Medulla oblongata (tissue), 1 donor: ENCODE measurements at regions not wholly inside any gene's neighbourhood (a gene's known extent, or its start where the extent isn't known, plus 50 kb on each side); places are given as distances from the start of the nearest gene placed in this dataset.

Experiments used
- DNase-seq: peaks from one replicate; pipeline ENCODE4 v3.0.0-alpha.2; 2015; ENCODE audit errors: extremely low spot score

DNA sequence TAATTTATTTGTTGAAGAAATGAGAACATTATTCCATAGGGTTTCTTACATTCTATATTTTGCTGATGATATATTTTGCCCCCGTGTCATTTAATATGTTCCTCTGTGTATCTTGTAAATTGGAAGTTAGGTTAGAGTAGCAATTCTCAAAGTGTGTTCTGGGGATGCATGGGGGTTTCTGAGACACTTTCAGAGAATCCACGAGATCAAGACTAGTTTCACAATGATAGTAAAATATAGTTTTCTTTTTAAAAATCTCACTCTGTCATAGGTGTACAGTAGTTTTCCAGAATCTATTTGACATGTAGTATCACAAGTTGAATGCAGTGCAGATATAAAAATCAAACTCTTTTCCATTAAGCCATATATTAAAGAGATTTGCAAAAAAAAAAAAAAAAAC lies 488.6 kb upstream of the SGCD start:
- no peak for DNase-seq

DNA sequence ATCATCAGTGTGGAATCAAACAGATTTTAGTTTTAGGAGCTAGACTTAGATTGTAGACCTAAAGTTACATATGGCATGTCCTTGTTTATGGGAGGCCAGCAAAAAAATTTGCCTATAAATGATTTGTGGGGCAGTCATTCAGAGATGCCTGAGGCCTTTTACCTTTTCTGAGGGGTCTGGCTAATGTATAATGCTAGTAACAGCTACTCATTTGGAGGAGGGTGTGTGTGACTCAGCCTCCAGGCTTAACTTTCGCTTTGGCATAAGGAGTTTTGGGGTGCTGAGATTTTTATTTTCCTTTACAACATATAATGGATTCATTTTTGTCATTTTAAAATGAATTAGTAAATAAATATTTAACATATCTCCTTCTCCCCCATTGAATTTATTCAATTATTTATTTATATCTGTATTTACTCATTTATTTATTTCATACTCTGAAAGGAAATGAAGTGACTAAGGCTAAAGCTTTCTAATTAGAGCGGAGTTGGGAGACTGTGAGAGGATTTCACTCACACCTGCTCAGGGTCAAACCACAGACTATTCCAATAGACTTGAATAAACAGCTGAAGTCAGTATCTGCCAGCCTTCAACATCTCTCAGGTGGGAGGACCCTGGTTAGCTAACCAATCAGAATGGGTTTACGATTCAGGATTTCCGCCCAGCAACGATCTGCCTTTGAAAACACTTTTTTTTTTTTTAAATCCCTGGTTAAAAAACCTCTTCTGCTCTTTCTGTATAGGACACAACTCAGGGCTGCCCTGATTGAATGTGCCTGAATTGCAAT lies 487.5 kb upstream of the SGCD start:
- DNase-seq = no peak

DNA sequence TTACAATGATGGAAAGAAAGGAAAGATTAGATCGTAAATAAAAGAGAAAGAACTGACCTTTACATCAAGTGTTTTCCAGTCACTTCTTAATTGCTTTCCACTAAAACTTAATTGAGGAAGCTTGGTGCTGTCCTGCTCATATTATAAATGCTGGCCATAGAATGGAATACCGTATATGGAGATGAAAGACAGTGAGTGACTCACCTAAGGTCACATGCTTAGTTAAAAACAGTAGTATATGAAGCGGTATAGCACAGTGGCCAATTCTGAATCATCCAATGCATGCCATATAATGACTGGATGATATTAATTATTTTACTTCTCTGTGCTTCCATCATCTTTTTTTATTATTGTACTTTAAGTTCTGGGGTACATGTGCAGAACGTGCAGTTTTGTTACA lies 482.4 kb upstream of the SGCD start:
- no peak for DNase-seq

DNA sequence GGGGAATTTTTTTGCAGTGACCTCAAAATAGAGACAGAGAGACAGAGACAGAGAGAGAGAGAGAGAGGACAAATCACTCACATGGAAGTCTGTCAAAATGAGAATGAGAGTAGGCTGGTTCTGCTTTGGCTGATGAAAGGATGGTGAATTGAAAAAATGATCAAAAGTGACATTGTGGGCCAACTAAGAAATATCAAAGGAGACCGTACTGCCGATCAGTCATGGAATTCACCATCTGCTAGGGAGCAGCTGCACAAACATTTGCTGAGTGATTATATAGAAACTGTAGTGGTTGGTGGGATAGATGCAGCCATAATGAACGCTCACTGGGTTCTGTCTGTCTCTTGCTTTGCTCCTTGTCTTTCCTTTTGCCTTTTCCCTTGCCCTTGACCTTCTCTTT lies 476.6 kb upstream of the SGCD start:
- no peak for DNase-seq

DNA sequence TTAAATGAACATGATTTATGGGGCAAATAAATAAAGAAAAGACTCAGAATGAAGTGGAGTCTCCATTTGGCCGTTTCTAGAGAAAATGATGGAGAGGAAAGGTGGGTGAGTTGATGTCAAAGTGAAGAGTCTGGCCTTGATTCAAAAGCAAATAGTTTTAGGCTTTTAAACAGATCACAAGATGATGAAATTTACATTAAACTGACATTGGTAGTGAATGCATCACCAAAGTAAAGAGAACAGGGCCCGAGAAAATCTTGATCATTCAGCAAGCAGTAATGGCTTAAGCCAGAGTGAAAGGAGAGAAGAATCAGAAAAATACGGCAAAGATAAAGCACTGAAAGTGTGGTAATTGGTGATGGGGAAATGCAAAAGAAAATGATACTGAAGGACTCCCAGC lies 460.0 kb upstream of the SGCD start:
- DNase-seq = no peak

- DNase-seq = no peak
Measured at GRCh38 chr5:155867522-155868088, 459.4 kb upstream of the SGCD start.

GRCh38 chr5:155870636-155871035 lies 456.3 kb upstream of the SGCD start:
- no peak for DNase-seq

- no peak for DNase-seq
Measured at GRCh38 chr5:155871623-155872022, 455.3 kb upstream of the SGCD start.

DNA sequence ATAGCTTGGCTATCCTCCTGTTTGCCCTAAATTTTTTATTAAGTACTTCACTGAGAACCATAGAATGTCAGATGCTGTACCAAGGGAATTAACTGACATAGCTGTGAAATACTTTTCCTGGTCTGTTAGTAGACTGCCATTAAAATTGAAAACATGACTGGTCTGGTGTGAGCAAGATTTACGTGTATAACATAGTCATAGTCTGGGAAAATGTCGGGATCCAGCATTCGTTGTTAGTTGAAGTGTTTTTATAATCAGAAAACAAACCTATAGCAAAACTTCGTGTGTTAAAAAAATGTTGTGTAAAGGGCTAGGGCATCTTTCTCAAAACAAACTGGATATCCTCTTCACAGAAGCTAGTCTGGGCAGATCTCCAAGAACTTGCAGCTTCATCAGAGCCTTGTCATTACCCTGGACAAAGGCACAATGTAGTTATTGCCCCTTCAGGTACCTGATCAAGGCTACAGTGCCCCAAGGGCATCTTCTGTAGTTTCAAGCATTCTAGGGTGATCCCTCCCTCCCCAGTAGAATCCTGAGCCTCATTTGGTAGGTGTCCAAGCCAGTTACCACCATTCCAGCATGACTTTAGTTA lies 454.2 kb upstream of the SGCD start:
- DNase-seq = peak; percentile 6

DNA sequence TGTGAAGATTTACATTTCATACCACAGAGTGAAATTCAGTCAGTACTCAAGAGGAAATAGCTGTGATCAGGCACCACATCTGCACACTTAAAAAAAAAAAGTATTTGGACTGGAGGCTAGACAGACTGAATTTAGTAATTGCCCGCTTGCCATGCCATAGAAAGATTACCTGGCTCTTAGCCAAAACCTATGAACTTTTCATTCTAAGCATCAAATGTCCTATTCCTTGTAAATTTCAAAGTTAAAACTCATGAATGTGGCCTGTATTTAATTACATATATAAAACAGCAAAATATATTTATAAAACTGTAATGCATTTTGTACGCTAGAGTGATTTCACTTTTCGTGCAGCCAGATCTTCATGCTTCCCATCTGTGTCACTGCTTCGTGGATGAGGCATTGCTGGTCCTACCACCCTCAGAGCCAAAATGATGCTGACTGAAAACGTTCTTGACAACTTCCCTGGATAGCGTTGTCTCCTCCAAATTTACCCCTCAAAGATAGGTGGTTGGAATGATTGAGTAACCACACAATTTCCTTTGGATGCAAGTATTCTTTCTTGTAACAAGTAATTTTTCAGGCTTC lies 447.9 kb upstream of the SGCD start:
- no peak for DNase-seq

DNA sequence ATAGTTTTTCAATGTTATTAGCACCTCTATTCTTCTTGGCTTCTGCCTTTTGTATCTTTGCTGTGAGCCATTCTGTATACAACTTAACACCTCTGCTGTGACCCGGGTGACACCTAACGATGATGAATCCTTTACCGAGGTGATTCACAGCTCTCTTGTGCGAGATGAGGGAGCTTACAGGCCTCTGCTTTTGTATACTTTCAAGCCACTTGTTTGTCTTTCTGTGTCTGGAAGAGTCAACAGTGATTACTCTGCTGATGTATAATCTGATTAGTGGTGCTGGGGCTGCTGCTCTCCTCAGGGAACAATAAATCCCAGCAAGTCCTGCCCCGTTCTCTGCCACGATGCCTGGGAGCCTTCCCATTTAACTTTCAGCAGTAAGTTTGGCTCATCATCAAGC lies 442.9 kb upstream of the SGCD start:
- DNase-seq = no peak

- DNase-seq = no peak
Measured at GRCh38 chr5:155885199-155885598, 441.8 kb upstream of the SGCD start.

DNA sequence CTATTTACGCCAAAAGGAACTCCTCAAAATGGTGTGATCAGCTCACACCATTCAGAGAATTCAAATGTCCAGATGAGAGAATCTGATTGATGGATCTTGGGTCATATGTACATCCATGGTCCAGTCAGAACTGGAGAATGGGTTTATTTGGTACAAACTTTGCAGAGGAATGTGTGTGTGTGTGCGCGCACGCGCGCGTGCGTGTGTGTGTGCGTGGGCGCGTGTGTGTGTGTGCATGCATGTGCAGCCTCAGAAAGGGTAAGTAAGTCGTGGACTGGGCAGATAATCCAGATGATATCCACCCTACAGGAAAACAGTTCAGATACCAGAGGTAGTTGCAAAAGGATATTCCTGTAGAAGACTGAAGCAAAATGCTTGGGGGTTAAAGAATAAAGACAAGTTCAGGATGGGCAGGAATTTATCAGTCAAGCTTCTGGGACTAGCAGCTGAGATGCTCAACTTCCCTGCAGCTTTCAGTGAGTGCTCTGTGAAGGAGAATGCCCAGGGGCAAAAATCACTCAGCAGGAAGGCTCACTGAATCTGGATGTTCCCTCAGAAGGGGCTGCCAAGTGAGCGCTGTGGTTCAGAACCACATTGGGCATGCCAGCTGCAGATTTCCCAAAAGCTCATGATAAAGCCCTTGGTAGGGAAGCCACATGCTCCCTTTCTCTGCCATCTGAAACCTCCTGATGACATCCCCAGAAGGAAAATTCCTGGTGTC lies 440.5 kb upstream of the SGCD start:
- no peak for DNase-seq

DNA sequence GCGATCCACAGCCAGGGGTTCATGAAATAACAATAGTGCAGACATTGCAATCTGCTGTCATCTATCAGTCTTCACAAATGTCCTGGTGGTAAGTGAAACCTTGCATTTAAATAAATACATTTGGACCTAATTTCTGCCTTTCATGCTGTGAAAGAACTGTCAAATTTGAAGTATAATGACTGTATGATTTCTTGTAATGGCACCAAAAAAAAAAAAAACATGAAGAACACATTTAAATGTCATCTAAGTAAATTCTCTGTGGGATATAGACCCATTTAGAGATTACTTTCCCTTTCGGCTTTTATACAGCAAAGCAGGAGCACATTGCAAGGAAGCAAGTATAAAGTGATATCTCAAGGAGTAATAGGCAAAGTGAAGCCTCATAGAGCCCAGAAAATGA lies 431.5 kb upstream of the SGCD start:
- no peak for DNase-seq

- DNase-seq = no peak
Measured at GRCh38 chr5:155897761-155898160, 429.2 kb upstream of the SGCD start.

DNA sequence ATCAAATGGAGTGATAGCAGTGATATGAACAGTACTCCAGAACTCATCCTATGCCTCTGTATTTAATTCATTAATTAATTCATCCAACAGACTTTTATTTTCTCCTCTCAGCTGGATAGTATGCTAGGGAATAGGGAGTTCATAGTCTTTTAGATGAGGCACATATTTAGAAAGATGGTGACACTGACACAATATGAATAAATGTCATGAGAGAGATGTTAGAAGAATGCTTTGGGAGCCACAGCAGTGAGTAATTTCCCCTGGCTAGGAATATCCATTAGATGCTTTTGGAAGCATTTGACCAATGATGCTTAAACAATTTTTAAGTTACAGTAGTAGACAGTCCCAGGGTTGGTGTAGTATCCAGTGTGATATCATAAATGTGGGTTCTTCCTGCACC lies 428.7 kb upstream of the SGCD start:
- no peak for DNase-seq

DNA sequence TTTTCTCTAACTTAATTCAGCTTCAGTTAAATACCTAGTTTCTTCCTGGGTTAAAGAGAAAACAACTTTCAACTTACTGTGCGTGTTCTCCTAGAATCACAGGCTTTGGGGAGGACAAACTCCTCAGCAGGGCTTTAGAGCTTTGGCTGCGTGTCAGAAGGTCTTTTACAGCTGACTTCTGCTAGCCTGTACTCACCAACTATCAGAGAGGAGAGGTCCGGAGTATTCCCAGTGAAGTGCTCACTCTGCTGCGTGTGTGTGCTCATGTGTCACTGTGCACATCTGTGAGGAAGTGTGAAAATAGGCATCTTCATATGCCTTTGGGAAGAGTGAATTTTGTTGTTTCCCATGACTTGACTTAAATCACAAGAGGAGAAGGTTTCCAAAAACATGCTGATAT lies 423.2 kb upstream of the SGCD start:
- no peak for DNase-seq

- DNase-seq = no peak
Measured at GRCh38 chr5:155905364-155905763, 421.6 kb upstream of the SGCD start.

- DNase-seq = peak; percentile 6
Measured at GRCh38 chr5:155906046-155906445, 420.9 kb upstream of the SGCD start.

DNA sequence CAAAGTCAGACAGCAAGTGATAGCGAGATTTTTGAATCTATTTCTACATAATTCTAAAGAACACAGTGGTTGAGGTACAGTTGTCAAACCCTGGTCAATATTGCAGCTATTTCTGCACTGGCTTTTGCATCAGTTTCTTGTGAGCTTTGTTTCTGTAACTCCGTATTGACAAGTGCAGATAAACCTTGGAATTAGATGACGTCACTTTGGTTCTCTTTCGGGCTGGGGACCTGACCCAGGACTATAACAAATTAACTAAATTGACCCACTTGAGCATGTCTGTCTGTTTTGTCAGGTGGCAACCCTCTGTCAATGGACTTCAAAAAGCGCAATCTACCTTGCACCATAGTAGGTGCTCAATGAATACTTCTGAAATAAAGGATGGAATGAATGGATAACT lies 418.4 kb upstream of the SGCD start:
- DNase-seq = no peak

DNA sequence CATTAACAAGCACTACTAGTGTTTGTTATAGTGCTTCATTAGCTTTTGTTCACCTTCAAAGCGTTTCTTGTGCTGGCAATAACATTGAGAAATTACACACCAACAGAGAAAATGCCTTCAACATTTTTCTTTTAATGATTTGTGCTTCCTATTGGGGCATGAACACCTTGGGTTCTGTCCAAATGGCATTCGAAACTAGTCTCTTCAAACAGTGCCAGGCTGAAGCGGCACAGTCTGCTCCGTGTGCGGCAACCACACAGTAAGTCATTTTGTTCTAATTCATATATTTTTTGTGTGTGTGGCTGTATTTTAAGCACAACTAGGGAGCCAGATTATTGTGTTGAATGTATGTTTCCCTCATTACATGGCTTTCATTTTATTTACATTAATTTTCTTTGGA lies 414.7 kb upstream of the SGCD start:
- DNase-seq = peak; percentile 9

DNA sequence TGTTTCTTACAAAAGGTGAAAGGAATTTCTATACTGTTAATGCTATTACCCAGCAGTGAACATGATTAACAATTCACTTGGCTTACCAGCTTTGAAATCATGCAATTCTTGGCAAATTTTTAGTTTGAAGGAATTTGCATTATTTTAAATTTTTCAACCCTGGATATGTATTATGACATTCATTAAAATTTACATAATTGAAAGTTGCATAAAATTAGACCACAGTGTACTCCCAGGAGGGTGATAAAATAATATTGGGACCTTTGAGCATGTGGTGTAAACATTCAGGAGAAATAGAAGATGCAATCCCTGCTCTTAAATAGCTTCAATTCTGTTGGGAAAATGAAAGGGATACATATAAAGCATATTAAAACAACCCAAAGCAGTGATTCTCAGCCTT lies 412.2 kb upstream of the SGCD start:
- DNase-seq = no peak
